HCT116 (cell line): ENCODE measurements at regions not wholly inside any gene's neighbourhood (a gene's known extent, or its start where the extent isn't known, plus 50 kb on each side); places are given as distances from the start of the nearest gene placed in this dataset.

ENCODE experiments used
- ATAC-seq: fragments of 200-7000 bp; cut with Tn5 transposase; 2 replicates; pipeline ENCODE4 v1.9.1; 2020; ENCODE audit warnings: mild to moderate bottlenecking, moderate library complexity
- BruUV-seq: library from RNA; stranded (reverse); fragments of 400-500 nt; replicated peaks from 2 replicates; lab custom pipeline; 2021; lab: Mats Ljungman, UMichigan
- CTCF ChIA-PET: fragments of 300-600 bp; sonication (Branson Sonifier 250); formaldehyde crosslinking; loops from one replicate; lab custom pipeline; 2021; ENCODE audit warnings: antibody characterized with exemption; lab: Charles Lee
- POLR2A ChIA-PET: fragments of 300-600, 350-600 bp; sonication (Branson Sonifier 250); formaldehyde crosslinking; loops from one replicate; lab custom pipeline; 2021; ENCODE audit warnings: antibody characterized with exemption; lab: Charles Lee
- RAD21 ChIA-PET, 2 experiments: fragments of 300-600 bp; sonication (Branson Sonifier 250); formaldehyde crosslinking; loops; one replicate each; lab custom pipeline; 2023; ENCODE audit warnings: low total read pairs in 2 of 2; ENCODE audit not compliant: uncharacterized antibody in 2 of 2, unreplicated experiment in 2 of 2, low non-redundant PET in 1 of 2; lab: Charles Lee
- DNase-seq: peaks from one replicate; pipeline ENCODE4 v3.0.0-alpha.2; 2010; ENCODE audit warnings: low read depth, low spot score
- H2AFZ ChIP-seq: fragments of 200-600 bp; shearing (Covaris generic), sonication (generic); 2 replicates; pipeline ENCODE4 v1.6.1; 2017; ENCODE audit warnings: low read depth, mixed run types, mixed read lengths, antibody characterized with exemption, low read length; ENCODE audit not compliant: poor library complexity, severe bottlenecking
- H3K27ac ChIP-seq: 2 replicates; pipeline ENCODE4 v1.5.1; 2012; ENCODE audit warnings: low read depth, low read length
- H3K27me3 ChIP-seq: fragments of 200-600 bp; sonication (generic); 2 replicates; pipeline ENCODE4 v1.6.1; 2016; ENCODE audit warnings: mixed run types, low read length, mixed read lengths; ENCODE audit not compliant: insufficient read depth
- H3K36me3 ChIP-seq, 2 experiments: fragments of 200-500 bp in 1 of 2; fragments of 200-600 bp in 1 of 2; sonication (Bioruptor generic) in 1 of 2; sonication (generic) in 1 of 2; 2 replicates each; pipeline versions ENCODE4 v1.5.1 to v1.6.1; 2014 to 2016; ENCODE audit warnings: low read length in 2 of 2, inconsistent platforms in 1 of 2, mixed read lengths in 1 of 2, mixed run types in 1 of 2; ENCODE audit not compliant: insufficient read depth in 2 of 2, control insufficient read depth in 1 of 2
- H3K4me1 ChIP-seq, 2 experiments: fragments of 200-600 bp in 1 of 2; sonication (generic) in 1 of 2; 2 replicates each; pipeline versions ENCODE4 v1.5.1 to v1.6.1; 2012 to 2017; ENCODE audit warnings: low read length in 2 of 2, inconsistent platforms in 1 of 2, mild to moderate bottlenecking in 1 of 2, mixed read lengths in 1 of 2, mixed run types in 1 of 2, moderate library complexity in 1 of 2; ENCODE audit not compliant: insufficient read depth in 2 of 2, control insufficient read depth in 1 of 2
- H3K4me2 ChIP-seq: fragments of 200-600 bp; sonication (generic); 2 replicates; pipeline ENCODE4 v1.6.1; 2017; ENCODE audit warnings: mixed run types, low read length, mixed read lengths
- H3K4me3 ChIP-seq, 2 experiments: fragments of 200-600 bp in 1 of 2; sonication (generic) in 1 of 2; replicated peaks in 1 of 2; 2 replicates each; pipeline ENCODE4 v1.5.1; 2011 to 2016; ENCODE audit warnings: low read length in 2 of 2, control low read depth in 1 of 2, low read depth in 1 of 2, mild to moderate bottlenecking in 1 of 2, mixed read lengths in 1 of 2, mixed run types in 1 of 2
- H3K79me2 ChIP-seq: fragments of 200-600 bp; sonication (generic); 2 replicates; pipeline ENCODE4 v1.6.1; 2017; ENCODE audit warnings: mild to moderate bottlenecking, mixed run types, low read length, moderate library complexity, mixed read lengths; ENCODE audit not compliant: insufficient read depth
- H3K9ac ChIP-seq: fragments of 200-600 bp; sonication (generic); 2 replicates; pipeline ENCODE4 v1.6.1; 2016; ENCODE audit warnings: low read length, mixed read lengths
- H3K9me2 ChIP-seq: fragments of 200-600 bp; sonication (generic), shearing (Covaris generic); 2 replicates; pipeline ENCODE4 v1.6.1; 2017; ENCODE audit warnings: mixed run types, mild to moderate bottlenecking, moderate library complexity; ENCODE audit not compliant: insufficient read depth
- H3K9me3 ChIP-seq, 2 experiments: fragments of 200-500 bp in 1 of 2; fragments of 200-600 bp in 1 of 2; sonication (Bioruptor generic) in 1 of 2; sonication (generic) in 1 of 2; 2 replicates each; pipeline ENCODE4 v1.6.1; 2014 to 2017; ENCODE audit warnings: low read length in 2 of 2, mixed read lengths in 2 of 2, inconsistent platforms in 1 of 2, low read depth in 1 of 2, mild to moderate bottlenecking in 1 of 2, mixed run types in 1 of 2, moderate library complexity in 1 of 2; ENCODE audit not compliant: control insufficient read depth in 1 of 2, insufficient read depth in 1 of 2
- H4K20me1 ChIP-seq: fragments of 200-600 bp; sonication (generic), shearing (Covaris generic); 2 replicates; pipeline ENCODE4 v1.6.1; 2017; ENCODE audit warnings: mixed run types, mild to moderate bottlenecking, moderate library complexity; ENCODE audit not compliant: insufficient read depth
- CBX3 ChIP-seq: IDR thresholded peaks from 2 replicates; pipeline ENCODE4 v1.6.1; 2012; ENCODE audit warnings: low read depth
- CEBPB ChIP-seq: IDR thresholded peaks from 2 replicates; pipeline ENCODE4 v1.6.1; 2012; ENCODE audit warnings: low read depth
- EGR1 ChIP-seq: IDR thresholded peaks from 2 replicates; pipeline ENCODE4 v1.6.1; 2012; ENCODE audit warnings: low read depth
- EZH2 ChIP-seq: fragments of 200-600 bp; sonication (generic); IDR thresholded peaks from 2 replicates; pipeline ENCODE4 v1.6.1; 2017; ENCODE audit warnings: antibody characterized with exemption, mixed run types
- EZH2phosphoT487 ChIP-seq: fragments of 200-600 bp; IDR thresholded peaks from 2 replicates; pipeline ENCODE4 v1.6.1; 2018; ENCODE audit warnings: antibody characterized with exemption, borderline replicate concordance
- FOSL1 ChIP-seq: IDR thresholded peaks from 2 replicates; pipeline ENCODE4 v1.6.1; 2012; ENCODE audit warnings: low read depth
- JUND ChIP-seq: IDR thresholded peaks from 2 replicates; pipeline ENCODE4 v1.6.1; 2012
- POLR2A ChIP-seq: IDR thresholded peaks from 2 replicates; pipeline ENCODE4 v1.7.0; 2011; ENCODE audit warnings: borderline replicate concordance; ENCODE audit not compliant: insufficient read depth, insufficient read length; ENCODE audit errors: extremely low read depth
- POLR2AphosphoS5 ChIP-seq: IDR thresholded peaks from 2 replicates; pipeline ENCODE4 v1.6.1; 2011; ENCODE audit warnings: mild to moderate bottlenecking, low read depth, low read length, moderate library complexity
- SIN3A ChIP-seq: IDR thresholded peaks from 2 replicates; pipeline ENCODE4 v1.6.1; 2012; ENCODE audit warnings: low read depth
- SP1 ChIP-seq: IDR thresholded peaks from 2 replicates; pipeline ENCODE4 v1.6.1; 2012; ENCODE audit warnings: low read depth
- SRF ChIP-seq: IDR thresholded peaks from 2 replicates; pipeline ENCODE4 v1.6.1; 2012; ENCODE audit warnings: low read depth
- intact Hi-C: fragments of 100-400 bp; cut with micrococcal nuclease; formaldehyde crosslinking; loops from 2 replicates; pipeline ENCODE4 v1.10.0; 2022
- TF ChIP-seq, protein P1 (sequence below): IDR thresholded peaks from 2 replicates; pipeline ENCODE4 v1.6.1; 2012; ENCODE audit warnings: low read depth
- TF ChIP-seq, protein P2 (sequence below): IDR thresholded peaks from 2 replicates; pipeline ENCODE4 v1.6.1; 2012
- TF ChIP-seq, protein P3 (sequence below): IDR thresholded peaks from 2 replicates; pipeline ENCODE4 v1.6.1; 2011; ENCODE audit warnings: mild to moderate bottlenecking, low read length, moderate library complexity; ENCODE audit not compliant: insufficient replicate concordance; ENCODE audit errors: extremely low read depth
- TF ChIP-seq, protein P4 (sequence below), 3 experiments: fragments of 200-600 bp in 1 of 3; sonication (generic) in 1 of 3; IDR thresholded peaks in 2 of 3; conservative IDR thresholded peaks in 1 of 3; 2 replicates each; pipeline ENCODE4 v1.5.1; 2012 to 2017; ENCODE audit warnings: low read depth in 2 of 3, low read length in 2 of 3, antibody characterized with exemption in 1 of 3, borderline replicate concordance in 1 of 3, control low read depth in 1 of 3, mild to moderate bottlenecking in 1 of 3, mixed read lengths in 1 of 3, mixed run types in 1 of 3, moderate library complexity in 1 of 3; ENCODE audit not compliant: insufficient read depth in 1 of 3
- TF ChIP-seq, protein P5 (sequence below): IDR thresholded peaks from 2 replicates; pipeline ENCODE4 v1.6.1; 2012

DNA sequence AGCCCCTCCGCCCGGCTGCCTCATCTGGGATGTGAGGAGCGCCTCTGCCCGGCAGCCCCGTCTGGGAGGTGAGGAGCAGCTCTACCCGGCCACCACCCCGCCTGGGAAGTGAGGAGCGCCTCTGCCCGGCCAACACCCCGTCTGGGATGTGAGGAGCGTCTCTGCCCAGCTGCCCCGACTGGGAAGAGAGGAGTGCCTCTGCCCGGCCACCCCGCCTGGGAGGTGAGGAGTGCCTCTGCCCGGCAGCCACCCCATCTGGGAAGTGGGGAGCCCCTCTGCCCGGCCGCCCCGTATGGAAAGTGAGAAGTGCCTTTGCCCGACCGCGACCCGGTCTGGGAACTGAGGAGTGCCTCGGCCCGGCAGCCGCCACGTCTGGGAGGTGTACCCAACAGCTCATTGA, 74.3 kb upstream of the TNIP3 start:
- POLR2A ChIA-PET: no interaction called here
- CTCF ChIA-PET: no interaction called here

DNA sequence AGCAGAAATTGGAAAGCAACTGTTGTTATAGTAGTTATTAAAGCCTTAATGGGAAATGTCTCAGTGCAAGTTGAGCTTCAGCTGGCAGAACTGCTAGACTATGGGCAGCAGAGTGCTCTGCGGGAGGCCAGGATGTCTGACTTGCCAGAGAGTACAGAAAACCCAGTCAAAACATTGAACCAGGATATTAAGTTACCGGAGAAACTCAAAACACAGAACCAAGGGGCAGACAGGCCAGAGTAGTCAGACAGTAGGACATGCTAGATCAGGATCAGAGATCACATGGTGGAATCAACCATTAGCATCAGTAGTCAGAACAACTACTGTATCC, 72.9 kb upstream of the TNIP3 start:
- H3K27me3 ChIP-seq: no peaks in the 10 kb centered on the region
- DNase-seq (no peak), ATAC-seq (no peak)
- POLR2A ChIA-PET: no interaction called here
- no peaks in the 10 kb centered on the region for H3K4me1 ChIP-seq
- H3K9me2 ChIP-seq: no peaks in the 10 kb centered on the region
- no peak overlapping the region for H3K4me2 ChIP-seq
- CTCF ChIA-PET: no interaction called here
- H3K27ac ChIP-seq: no peak overlapping the region
- no peaks in the 10 kb centered on the region for H3K9me3 ChIP-seq
- no peaks in the 10 kb centered on the region for H3K36me3 ChIP-seq
- no TSS peak for BruUV-seq
- intact Hi-C loops: no loop called here
- no peak overlapping the region for H3K9ac ChIP-seq
- H3K4me3 ChIP-seq: no peak overlapping the region
- no peaks in the 10 kb centered on the region for H4K20me1 ChIP-seq
- RAD21 ChIA-PET: no interaction called here
- no peaks in the 10 kb centered on the region for H3K79me2 ChIP-seq
- H2AFZ ChIP-seq: no peak overlapping the region
- TF ChIP-seq, protein P1, sequence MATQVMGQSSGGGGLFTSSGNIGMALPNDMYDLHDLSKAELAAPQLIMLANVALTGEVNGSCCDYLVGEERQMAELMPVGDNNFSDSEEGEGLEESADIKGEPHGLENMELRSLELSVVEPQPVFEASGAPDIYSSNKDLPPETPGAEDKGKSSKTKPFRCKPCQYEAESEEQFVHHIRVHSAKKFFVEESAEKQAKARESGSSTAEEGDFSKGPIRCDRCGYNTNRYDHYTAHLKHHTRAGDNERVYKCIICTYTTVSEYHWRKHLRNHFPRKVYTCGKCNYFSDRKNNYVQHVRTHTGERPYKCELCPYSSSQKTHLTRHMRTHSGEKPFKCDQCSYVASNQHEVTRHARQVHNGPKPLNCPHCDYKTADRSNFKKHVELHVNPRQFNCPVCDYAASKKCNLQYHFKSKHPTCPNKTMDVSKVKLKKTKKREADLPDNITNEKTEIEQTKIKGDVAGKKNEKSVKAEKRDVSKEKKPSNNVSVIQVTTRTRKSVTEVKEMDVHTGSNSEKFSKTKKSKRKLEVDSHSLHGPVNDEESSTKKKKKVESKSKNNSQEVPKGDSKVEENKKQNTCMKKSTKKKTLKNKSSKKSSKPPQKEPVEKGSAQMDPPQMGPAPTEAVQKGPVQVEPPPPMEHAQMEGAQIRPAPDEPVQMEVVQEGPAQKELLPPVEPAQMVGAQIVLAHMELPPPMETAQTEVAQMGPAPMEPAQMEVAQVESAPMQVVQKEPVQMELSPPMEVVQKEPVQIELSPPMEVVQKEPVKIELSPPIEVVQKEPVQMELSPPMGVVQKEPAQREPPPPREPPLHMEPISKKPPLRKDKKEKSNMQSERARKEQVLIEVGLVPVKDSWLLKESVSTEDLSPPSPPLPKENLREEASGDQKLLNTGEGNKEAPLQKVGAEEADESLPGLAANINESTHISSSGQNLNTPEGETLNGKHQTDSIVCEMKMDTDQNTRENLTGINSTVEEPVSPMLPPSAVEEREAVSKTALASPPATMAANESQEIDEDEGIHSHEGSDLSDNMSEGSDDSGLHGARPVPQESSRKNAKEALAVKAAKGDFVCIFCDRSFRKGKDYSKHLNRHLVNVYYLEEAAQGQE: no peak
- TF ChIP-seq SIN3A (no peak), EZH2phosphoT487 (no peak), POLR2AphosphoS5 (no peak), CBX3 (no peak), FOSL1 (no peak), CEBPB (no peak)
- TF ChIP-seq, protein P2, sequence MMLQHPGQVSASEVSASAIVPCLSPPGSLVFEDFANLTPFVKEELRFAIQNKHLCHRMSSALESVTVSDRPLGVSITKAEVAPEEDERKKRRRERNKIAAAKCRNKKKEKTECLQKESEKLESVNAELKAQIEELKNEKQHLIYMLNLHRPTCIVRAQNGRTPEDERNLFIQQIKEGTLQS: no peak
- TF ChIP-seq, protein P3, sequence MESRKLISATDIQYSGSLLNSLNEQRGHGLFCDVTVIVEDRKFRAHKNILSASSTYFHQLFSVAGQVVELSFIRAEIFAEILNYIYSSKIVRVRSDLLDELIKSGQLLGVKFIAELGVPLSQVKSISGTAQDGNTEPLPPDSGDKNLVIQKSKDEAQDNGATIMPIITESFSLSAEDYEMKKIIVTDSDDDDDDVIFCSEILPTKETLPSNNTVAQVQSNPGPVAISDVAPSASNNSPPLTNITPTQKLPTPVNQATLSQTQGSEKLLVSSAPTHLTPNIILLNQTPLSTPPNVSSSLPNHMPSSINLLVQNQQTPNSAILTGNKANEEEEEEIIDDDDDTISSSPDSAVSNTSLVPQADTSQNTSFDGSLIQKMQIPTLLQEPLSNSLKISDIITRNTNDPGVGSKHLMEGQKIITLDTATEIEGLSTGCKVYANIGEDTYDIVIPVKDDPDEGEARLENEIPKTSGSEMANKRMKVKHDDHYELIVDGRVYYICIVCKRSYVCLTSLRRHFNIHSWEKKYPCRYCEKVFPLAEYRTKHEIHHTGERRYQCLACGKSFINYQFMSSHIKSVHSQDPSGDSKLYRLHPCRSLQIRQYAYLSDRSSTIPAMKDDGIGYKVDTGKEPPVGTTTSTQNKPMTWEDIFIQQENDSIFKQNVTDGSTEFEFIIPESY: no peak
- TF ChIP-seq, protein P4, sequence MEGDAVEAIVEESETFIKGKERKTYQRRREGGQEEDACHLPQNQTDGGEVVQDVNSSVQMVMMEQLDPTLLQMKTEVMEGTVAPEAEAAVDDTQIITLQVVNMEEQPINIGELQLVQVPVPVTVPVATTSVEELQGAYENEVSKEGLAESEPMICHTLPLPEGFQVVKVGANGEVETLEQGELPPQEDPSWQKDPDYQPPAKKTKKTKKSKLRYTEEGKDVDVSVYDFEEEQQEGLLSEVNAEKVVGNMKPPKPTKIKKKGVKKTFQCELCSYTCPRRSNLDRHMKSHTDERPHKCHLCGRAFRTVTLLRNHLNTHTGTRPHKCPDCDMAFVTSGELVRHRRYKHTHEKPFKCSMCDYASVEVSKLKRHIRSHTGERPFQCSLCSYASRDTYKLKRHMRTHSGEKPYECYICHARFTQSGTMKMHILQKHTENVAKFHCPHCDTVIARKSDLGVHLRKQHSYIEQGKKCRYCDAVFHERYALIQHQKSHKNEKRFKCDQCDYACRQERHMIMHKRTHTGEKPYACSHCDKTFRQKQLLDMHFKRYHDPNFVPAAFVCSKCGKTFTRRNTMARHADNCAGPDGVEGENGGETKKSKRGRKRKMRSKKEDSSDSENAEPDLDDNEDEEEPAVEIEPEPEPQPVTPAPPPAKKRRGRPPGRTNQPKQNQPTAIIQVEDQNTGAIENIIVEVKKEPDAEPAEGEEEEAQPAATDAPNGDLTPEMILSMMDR (IDR thresholded peaks at IDR 0.05 in 2 of 3, conservative IDR thresholded peaks at IDR 0.05 in 1 of 3; ENCODE audit: borderline replicate concordance in 1 of 3, insufficient read depth in 1 of 3, low read depth in 2 of 3, low read length in 2 of 3): no peak

More for the DNA sequence above, 74.3 kb upstream of the TNIP3 start:
- Histone ChIP-seq H2AFZ (no peak overlapping the region), H3K36me3 (no peaks in the 10 kb centered on the region), H3K4me3 (no peak overlapping the region)
- RAD21 ChIA-PET: no interaction called here
- TF ChIP-seq SP1 (no peak), POLR2A (no peak), EGR1 (no peak), SIN3A (no peak), SRF (no peak), EZH2 (no peak), JUND (no peak)
- TF ChIP-seq, protein P5, sequence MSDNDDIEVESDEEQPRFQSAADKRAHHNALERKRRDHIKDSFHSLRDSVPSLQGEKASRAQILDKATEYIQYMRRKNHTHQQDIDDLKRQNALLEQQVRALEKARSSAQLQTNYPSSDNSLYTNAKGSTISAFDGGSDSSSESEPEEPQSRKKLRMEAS: no peak
- TF ChIP-seq, all 23 proteins: peak for 0
- Histone ChIP-seq H3K27me3 (no peaks in the 10 kb centered on the region), H3K9ac (no peak overlapping the region), H3K27ac (no peak overlapping the region), H3K4me1 (no peaks in the 10 kb centered on the region), H4K20me1 (no peaks in the 10 kb centered on the region), H3K79me2 (no peaks in the 10 kb centered on the region), H3K9me3 (no peaks in the 10 kb centered on the region), H3K4me2 (no peak overlapping the region), H3K9me2 (no peaks in the 10 kb centered on the region)
- ATAC-seq (no peak), DNase-seq (no peak)
- BruUV-seq: no TSS peak
- intact Hi-C loops: no loop called here
